Activated T-helper 1 cell treated with anti-CD3 and anti-CD28 coated beads, Interleukin-12 subunit alpha, Interleukin-12 subunit beta, Interleukin-2, Interleukin-4 antibody, amounts not matched to agents 30 ng/mL and 10 ng/mL and 1 ng/mL, durations not matched to agents 14 hours and 24 hours and 36 hours (primary cell): ENCODE measurements at regions not wholly inside any gene's neighbourhood (a gene's known extent, or its start where the extent isn't known, plus 50 kb on each side); places are given as distances from the start of the nearest gene placed in this dataset.
"Not testable (repeated sequence)": the region's sequence is repeated elsewhere in the genome, so short reads cannot be mapped to it uniquely, and the experiment has no call there.

Source experiments
- DNase-seq: peaks from one replicate; pipeline ENCODE4 v3.0.0; 2021; ENCODE audit warnings: low spot score
- H3K27ac Mint-ChIP-seq: one replicate; pipeline ENCODE4 v1.8.0; 2021; ENCODE audit warnings: mild to moderate bottlenecking, mixed read lengths
- H3K27me3 Mint-ChIP-seq: one replicate; pipeline ENCODE4 v1.8.0; 2022; ENCODE audit warnings: mild to moderate bottlenecking, moderate library complexity, mixed read lengths; ENCODE audit not compliant: insufficient read depth
- H3K36me3 Mint-ChIP-seq: one replicate; pipeline ENCODE4 v1.8.0; 2021; ENCODE audit warnings: low read depth, mixed read lengths
- H3K4me1 Mint-ChIP-seq: one replicate; pipeline ENCODE4 v1.8.0; 2021; ENCODE audit warnings: low read depth, mixed read lengths
- H3K4me3 Mint-ChIP-seq: one replicate; pipeline ENCODE4 v1.8.0; 2021; ENCODE audit warnings: mild to moderate bottlenecking, moderate library complexity, mixed read lengths
- H3K9me3 Mint-ChIP-seq: one replicate; pipeline ENCODE4 v1.8.0; 2021; ENCODE audit warnings: mixed read lengths
- intact Hi-C: fragments of 100-400 bp; cut with micrococcal nuclease; formaldehyde crosslinking; loops from one replicate; pipeline ENCODE4 v1.15.1; 2024

- no peaks in the 10 kb centered on the region for H3K27me3 Mint-ChIP-seq
- H3K4me1 Mint-ChIP-seq: no peaks in the 10 kb centered on the region
- H3K36me3 Mint-ChIP-seq: no peaks in the 10 kb centered on the region
- H3K4me3 Mint-ChIP-seq: no peak overlapping the region
- intact Hi-C loops: no loop called here
- H3K27ac Mint-ChIP-seq: no peak overlapping the region
- no peaks in the 10 kb centered on the region for H3K9me3 Mint-ChIP-seq
- DNase-seq: no peak
Observed at GRCh38 chr6:160804639-160805038, 102.6 kb downstream of the PLG start.

DNA sequence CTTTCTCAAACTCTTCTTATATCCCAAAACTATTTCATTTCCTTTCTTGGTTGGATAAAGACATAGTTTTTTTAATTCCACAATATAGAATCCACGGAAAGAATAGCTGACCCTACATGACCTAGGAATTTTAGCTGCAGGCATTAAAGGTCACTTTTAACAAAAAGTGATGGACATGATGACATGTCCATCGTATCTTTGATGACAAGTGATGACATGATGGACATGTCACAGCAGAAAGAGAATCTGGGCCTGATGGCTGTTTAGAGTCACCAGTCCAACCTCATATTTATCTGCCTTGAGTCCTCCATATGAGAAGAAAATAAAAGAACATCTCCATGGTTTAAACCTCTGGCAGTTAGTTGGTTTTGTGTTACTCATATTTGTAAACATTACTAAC lies 106.2 kb downstream of the PLG start:
- no peak for DNase-seq
- Mint-ChIP-seq H3K4me1 (no peaks in the 10 kb centered on the region), H3K9me3 (no peaks in the 10 kb centered on the region), H3K27ac (no peak overlapping the region), H3K4me3 (no peak overlapping the region), H3K27me3 (peaks cover 2% of the 10 kb centered on the region), H3K36me3 (no peaks in the 10 kb centered on the region)
- intact Hi-C loops: no loop called here

- Mint-ChIP-seq H3K4me1 (no peaks in the 10 kb centered on the region), H3K4me3 (no peak overlapping the region), H3K27ac (no peak overlapping the region), H3K9me3 (no peaks in the 10 kb centered on the region), H3K27me3 (peaks cover 2% of the 10 kb centered on the region), H3K36me3 (no peaks in the 10 kb centered on the region)
- intact Hi-C loops: no loop called here
- DNase-seq: no peak
Observed at GRCh38 chr6:160810238-160810637, 108.2 kb downstream of the PLG start.

DNA sequence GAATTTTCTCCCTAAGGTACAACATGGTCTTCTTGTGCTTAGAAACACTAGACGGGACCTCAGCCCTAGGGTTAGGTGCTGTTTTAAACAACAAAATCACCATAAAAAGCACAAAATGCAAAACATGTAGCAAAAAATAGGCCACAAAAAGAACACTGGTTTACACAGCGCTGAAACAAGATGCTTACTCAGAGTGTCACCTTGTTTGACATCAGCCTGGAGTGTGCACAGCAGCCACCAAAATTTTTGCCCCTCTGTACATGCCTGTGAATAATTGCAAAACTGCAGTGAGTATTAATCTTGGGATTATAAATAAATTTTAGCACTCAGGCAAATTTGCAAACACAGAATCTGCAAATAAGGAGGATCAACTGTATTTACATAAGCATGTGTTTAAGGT lies 110.1 kb downstream of the PLG start:
- Mint-ChIP-seq H3K4me1 (no peaks in the 10 kb centered on the region), H3K9me3 (no peaks in the 10 kb centered on the region), H3K36me3 (no peaks in the 10 kb centered on the region), H3K27me3 (peaks cover 2% of the 10 kb centered on the region), H3K27ac (no peak overlapping the region), H3K4me3 (no peak overlapping the region)
- DNase-seq: no peak
- intact Hi-C loops: no loop called here

DNA sequence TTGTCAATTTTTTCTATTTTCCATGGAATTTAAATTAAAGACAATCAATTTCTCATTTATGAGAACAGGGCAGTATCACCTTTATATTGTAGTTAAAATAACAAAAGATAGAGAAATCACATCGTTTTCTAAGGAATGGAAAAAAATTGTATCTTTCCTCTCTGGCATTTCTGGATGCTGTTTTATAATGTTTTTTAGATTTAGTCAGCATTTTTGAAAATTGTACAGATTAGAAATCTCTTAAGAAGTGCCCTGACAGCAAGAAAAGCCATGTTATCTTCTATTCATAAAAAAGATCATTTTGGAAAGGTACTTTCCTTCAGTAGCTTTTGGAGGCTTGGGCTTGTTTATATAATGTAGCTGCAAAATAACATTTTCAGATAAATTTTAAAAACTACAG lies 116.9 kb downstream of the PLG start:
- DNase-seq: no peak
- no peaks in the 10 kb centered on the region for H3K4me1 Mint-ChIP-seq
- peaks cover 9% of the 10 kb centered on the region for H3K9me3 Mint-ChIP-seq
- no peak overlapping the region for H3K27ac Mint-ChIP-seq
- intact Hi-C loops: no loop called here
- no peak overlapping the region for H3K4me3 Mint-ChIP-seq
- no peaks in the 10 kb centered on the region for H3K36me3 Mint-ChIP-seq
- no peaks in the 10 kb centered on the region for H3K27me3 Mint-ChIP-seq

DNA sequence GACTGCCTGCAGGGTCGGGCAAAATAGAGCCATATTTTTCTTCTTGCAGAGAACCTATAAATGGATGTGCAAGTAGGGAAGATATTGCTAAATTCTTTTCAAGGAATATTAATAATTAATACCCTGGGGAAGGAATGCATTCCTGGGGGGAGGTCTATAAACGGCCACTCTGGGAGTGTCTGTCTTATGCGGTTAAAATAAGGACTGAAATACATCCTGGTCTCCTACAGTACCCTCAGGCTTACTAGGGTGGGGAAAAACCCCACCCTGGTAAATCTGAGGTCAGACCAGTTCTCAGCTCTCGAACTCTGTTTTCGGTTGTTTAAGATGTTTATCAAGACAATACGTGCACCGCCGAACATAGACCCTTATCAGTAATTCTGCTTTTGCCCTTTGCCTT lies 118.6 kb downstream of the PLG start:
- H3K27me3 Mint-ChIP-seq, intact Hi-C loops, H3K36me3 Mint-ChIP-seq, H3K4me1 Mint-ChIP-seq, H3K27ac Mint-ChIP-seq, H3K4me3 Mint-ChIP-seq, H3K9me3 Mint-ChIP-seq, DNase-seq: not testable (repeated sequence)

DNA sequence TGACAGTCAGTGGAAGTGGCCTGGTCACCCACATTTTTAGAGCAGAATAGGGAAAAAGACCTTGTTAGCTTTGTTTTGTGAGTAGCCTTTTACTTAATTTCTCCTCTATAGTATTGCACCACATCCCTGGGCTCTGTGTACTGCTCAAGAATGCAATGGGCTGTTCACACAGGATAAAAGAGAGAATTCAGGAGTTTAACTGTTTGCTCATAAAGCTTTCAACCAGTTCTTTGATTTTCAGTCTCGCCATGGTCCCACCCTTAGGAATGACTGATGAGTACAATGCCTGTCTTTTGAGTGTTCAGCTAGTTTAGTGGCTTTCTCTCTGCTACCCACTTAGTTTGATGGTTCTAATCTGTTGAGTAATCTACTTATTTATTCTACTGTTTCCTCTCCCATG lies 129.7 kb downstream of the PLG start:
- no peaks in the 10 kb centered on the region for H3K36me3 Mint-ChIP-seq
- no peak for DNase-seq
- H3K27ac Mint-ChIP-seq: no peak overlapping the region
- H3K9me3 Mint-ChIP-seq: no peaks in the 10 kb centered on the region
- no peaks in the 10 kb centered on the region for H3K4me1 Mint-ChIP-seq
- H3K4me3 Mint-ChIP-seq: no peak overlapping the region
- intact Hi-C loops: no loop called here
- no peaks in the 10 kb centered on the region for H3K27me3 Mint-ChIP-seq

GRCh38 chr6:160832422-160832821 lies 130.4 kb downstream of the PLG start:
- H3K36me3 Mint-ChIP-seq: no peaks in the 10 kb centered on the region
- H3K27ac Mint-ChIP-seq: no peak overlapping the region
- no peak overlapping the region for H3K4me3 Mint-ChIP-seq
- no peaks in the 10 kb centered on the region for H3K4me1 Mint-ChIP-seq
- no peaks in the 10 kb centered on the region for H3K9me3 Mint-ChIP-seq
- intact Hi-C loops: no loop called here
- no peaks in the 10 kb centered on the region for H3K27me3 Mint-ChIP-seq
- no peak for DNase-seq

DNA sequence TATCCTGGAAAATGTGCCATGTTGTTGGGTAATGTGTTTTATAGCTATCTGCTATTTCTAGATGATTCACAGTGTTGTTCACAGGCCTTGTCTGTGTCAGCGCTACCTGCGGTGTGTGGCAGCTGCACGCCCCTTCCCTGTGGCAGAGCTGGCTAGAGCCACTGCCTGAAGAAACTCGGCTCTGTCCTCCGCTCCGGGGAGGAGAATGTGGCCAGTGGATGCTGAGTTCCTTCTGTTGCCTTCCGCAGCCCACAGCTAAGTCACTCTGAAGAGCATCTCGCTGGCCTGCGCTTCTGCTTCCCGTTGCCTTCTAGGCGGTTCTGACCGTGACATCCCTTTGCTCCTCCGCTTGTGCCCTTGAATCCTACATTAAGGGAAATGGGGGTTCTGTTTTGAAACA lies 135.1 kb downstream of the PLG start:
- Mint-ChIP-seq H3K36me3 (no peaks in the 10 kb centered on the region), H3K27ac (no peak overlapping the region), H3K4me3 (no peak overlapping the region), H3K4me1 (no peaks in the 10 kb centered on the region), H3K9me3 (peaks cover 3% of the 10 kb centered on the region), H3K27me3 (no peaks in the 10 kb centered on the region)
- intact Hi-C loops: no loop called here
- DNase-seq: no peak

GRCh38 chr6:160851031-160851430 lies 140.5 kb upstream of the MAP3K4 start:
- no peak overlapping the region for H3K4me3 Mint-ChIP-seq
- intact Hi-C loops: no loop called here
- H3K27ac Mint-ChIP-seq: no peak overlapping the region
- H3K27me3 Mint-ChIP-seq: no peaks in the 10 kb centered on the region
- no peaks in the 10 kb centered on the region for H3K9me3 Mint-ChIP-seq
- no peak for DNase-seq
- no peaks in the 10 kb centered on the region for H3K4me1 Mint-ChIP-seq
- no peaks in the 10 kb centered on the region for H3K36me3 Mint-ChIP-seq

GRCh38 chr6:160853946-160854345 lies 137.6 kb upstream of the MAP3K4 start:
- H3K27ac Mint-ChIP-seq: no peak overlapping the region
- no peaks in the 10 kb centered on the region for H3K9me3 Mint-ChIP-seq
- DNase-seq: no peak
- intact Hi-C loops: no loop called here
- H3K4me1 Mint-ChIP-seq: no peaks in the 10 kb centered on the region
- no peak overlapping the region for H3K4me3 Mint-ChIP-seq
- no peaks in the 10 kb centered on the region for H3K27me3 Mint-ChIP-seq
- no peaks in the 10 kb centered on the region for H3K36me3 Mint-ChIP-seq

- DNase-seq: no peak
- Mint-ChIP-seq H3K27ac (no peak overlapping the region), H3K4me3 (no peak overlapping the region), H3K36me3 (no peaks in the 10 kb centered on the region), H3K4me1 (no peaks in the 10 kb centered on the region), H3K27me3 (no peaks in the 10 kb centered on the region), H3K9me3 (no peaks in the 10 kb centered on the region)
- intact Hi-C loops: no loop called here
Observed at GRCh38 chr6:160858886-160859285, 132.7 kb upstream of the MAP3K4 start.

DNA sequence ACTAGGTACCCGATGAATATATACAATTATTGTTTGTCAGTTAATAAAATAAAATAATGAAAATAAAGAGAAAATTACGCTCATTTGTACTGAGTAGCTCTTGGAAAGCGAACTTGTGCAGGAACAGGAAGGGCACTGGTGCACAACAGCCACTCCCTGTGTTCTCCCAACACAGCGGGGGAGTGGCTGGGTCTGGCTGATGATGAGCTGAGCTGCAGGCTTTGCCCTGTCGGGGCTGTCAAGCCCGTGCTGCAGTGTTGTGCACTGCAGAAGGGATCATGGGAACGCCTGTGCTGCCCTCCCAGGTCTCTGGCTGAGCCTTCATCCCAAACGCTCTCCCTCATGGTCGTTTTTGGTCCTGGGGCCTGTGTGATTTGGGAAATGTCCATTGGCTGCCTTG lies 131.7 kb upstream of the MAP3K4 start:
- DNase-seq: no peak
- intact Hi-C loops: no loop called here
- H3K36me3 Mint-ChIP-seq: no peaks in the 10 kb centered on the region
- no peak overlapping the region for H3K27ac Mint-ChIP-seq
- no peak overlapping the region for H3K4me3 Mint-ChIP-seq
- H3K4me1 Mint-ChIP-seq: no peaks in the 10 kb centered on the region
- no peaks in the 10 kb centered on the region for H3K27me3 Mint-ChIP-seq
- H3K9me3 Mint-ChIP-seq: no peaks in the 10 kb centered on the region

DNA sequence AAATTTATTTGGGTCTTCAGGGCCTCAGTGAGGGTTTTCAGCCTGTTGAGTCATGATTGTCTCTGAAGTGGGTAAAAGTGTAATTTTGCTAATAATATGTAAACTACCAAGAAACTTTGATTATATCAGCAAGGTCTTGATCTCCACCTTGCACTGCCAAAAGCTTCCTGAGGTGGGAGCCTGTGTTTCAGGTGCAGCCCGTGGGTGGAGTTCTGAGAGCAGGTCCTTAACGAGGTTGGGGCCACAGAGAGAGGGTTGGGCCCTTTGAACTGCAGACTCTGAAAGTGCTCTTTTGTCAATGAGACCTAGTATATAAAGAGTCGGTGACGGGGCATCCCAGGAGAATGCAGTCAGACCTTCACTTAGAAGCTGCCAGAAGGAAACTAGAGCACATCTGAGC lies 129.7 kb upstream of the MAP3K4 start:
- no peaks in the 10 kb centered on the region for H3K4me1 Mint-ChIP-seq
- H3K27me3 Mint-ChIP-seq: no peaks in the 10 kb centered on the region
- no peak overlapping the region for H3K4me3 Mint-ChIP-seq
- H3K27ac Mint-ChIP-seq: no peak overlapping the region
- H3K36me3 Mint-ChIP-seq: no peaks in the 10 kb centered on the region
- no peaks in the 10 kb centered on the region for H3K9me3 Mint-ChIP-seq
- intact Hi-C loops: no loop called here
- no peak for DNase-seq
